ENCODE measurements at regions not wholly inside any gene's neighbourhood (a gene's known extent, or its start where the extent isn't known, plus 50 kb on each side); places are given as distances from the start of the nearest gene placed in this dataset.

DNA sequence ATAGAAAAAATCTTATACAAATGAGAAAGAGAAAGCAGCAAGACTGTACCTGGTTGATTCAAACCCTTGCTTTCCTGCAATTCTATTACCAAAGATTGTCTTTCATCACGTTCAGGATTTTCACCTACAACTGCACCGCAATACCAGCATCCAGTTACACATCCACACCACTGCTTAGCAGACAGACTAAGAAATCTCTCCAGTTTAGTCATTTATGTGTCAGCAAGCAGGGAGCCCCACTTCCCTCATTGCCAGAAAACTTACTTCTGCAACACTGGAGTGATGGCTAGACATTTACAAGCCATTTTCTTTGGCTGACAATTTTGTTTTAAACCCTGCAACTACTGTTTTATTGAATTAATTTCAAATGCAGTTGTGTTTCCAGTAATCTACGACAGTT lies 359.6 kb upstream of the MEOX2 start:
- no peak for DNase-seq

DNA sequence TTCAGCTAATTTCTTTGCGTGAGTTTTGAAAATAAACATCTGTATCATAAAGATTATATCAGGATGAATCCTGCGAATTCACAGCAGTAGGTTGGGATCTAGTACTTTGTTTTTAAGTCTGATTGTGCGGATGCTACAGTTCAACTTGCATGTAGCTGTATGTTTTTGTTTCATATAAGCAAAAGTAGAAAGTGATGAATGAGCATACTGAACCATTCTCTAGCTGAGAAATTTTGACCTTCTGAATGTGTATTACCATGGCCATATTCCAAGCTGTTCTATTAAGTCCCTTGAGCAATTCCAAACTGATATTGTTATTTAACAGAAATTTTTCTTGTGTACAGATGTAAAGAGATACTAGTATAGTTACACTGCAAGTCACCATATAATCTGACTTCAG lies 358.8 kb upstream of the MEOX2 start:
- no peak for DNase-seq

DNA sequence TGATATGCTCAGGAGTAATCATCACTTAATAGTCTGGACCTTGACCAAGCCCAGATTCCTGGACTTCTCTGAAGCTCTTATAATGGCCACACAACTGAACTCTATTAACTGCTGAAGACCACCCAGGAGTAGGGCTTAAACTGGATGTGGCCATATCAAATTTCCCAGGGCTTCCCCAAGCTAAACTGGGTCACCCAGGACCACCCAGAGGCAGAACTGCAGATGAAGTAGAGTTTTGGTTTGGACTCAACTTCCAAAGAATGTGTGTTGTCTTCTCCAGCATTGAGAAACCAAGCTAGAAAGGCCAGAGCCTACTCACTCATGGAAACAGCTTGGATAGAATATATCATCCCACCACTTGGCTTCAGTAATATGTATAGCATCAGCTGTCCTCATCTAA lies 358.2 kb upstream of the MEOX2 start:
- no peak for DNase-seq

DNA sequence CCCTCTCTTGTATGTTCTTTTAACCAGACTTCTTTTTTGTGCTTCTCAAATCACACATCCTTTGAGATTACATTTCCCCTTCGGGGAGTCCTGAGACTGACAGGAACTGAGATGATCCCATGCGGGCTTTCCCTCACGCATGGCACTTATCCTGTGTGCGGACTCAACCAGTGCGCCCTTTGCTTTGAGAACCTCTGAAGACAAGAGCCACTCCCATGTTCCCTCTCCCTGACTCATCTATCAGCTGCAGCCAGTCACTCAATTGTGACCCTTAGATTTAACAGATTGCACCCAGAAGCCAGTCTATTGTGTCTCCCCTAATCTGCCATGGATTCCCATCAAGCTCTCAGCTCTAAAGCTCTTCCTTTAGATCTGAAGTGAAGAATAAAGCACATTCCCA lies 353.9 kb upstream of the MEOX2 start:
- no peak for DNase-seq

DNA sequence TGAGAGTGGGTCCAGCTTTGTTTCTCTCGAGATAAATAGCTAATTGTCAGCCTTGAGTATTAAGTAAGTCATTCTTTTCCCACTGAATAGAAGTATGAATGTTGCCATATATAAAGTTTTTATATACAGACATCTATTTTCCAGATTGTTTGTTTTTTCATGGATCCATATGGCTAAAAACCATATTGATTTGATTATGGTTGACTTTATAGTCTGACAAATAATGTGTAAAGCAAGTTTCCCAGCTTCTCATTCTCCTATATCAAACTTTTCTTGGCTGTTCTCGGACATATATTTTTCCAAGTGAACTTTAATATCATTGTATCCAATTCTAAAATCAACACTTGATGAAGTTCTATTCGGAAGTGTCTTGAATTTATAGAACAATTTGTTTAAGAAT lies 352.4 kb upstream of the MEOX2 start:
- DNase-seq: no peak

DNA sequence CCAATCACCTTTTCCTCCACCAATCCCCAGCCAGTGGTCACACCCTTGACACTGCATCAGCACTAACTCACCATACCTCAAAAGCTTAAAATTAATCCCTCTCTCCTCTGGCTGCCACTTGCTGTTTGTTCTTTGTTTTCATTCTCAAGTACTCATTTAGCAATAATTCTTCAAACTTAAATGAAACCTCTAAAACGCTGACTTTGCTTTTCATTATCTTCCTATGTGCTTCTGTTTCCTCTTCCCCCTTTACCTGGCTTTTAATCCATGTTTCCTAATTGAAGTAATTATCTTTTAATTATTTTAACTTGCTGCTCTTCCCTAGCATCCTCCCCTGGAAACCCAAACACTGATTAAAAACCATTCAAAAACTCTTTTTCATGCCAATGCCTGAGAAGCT lies 348.9 kb upstream of the MEOX2 start:
- DNase-seq: no peak

DNA sequence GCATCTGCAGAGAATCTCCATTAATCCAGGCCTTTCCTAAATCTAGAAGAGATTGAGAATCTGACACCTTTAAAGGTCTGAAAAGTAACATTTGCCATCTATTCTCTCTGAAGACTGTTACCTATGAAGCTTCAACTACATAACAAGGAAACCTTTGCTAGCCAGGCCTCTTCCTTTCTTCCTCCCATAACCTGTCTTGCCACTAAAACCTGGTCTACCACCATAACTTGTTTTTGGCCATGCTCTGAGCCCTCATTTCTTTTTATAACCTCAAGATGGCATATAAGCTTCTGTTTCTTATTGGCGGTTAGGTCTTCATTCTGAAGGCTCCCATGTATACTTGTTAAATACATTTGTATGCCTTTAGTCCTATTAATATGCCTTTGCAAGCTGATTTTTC lies 348.4 kb upstream of the MEOX2 start:
- DNase-seq: no peak

DNA sequence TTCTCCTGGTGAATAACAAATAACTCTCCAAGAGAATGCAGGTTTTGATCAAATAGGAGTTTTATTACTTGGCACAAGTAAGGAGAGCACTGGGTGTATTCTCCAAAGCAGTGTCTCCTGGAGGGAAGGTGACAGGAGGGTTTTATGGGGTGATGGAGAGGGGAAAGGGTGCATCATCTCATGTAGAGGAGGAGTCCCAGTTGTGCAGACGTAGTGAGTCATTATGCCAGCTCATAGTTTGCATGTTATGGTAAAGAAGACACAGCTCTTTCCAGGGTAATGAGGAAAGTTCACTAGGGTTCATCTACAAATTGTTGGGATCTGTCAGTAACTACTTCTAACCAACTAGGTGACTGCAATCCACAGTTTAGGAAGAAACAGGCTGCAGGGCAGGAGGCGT lies 347.9 kb upstream of the MEOX2 start:
- DNase-seq: no peak

DNA sequence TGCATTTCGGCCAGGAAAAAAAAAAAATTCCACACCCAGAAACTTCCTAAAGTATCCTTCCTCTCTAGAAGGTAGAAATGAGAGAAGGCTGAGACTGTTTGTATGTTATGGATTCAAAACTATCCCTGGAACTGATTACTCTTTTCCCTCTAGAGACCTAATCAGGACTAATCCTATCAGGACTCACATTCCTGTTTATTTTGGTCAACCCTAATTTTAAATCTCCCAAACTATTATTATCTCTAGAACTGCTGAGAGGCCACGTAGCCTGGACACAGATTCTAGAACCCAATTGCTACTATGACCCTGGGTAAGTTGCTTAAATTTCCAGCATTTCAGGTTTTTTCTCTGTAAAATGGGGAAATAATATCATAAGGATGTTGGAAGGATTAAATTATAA lies 346.8 kb upstream of the MEOX2 start:
- no peak for DNase-seq

DNA sequence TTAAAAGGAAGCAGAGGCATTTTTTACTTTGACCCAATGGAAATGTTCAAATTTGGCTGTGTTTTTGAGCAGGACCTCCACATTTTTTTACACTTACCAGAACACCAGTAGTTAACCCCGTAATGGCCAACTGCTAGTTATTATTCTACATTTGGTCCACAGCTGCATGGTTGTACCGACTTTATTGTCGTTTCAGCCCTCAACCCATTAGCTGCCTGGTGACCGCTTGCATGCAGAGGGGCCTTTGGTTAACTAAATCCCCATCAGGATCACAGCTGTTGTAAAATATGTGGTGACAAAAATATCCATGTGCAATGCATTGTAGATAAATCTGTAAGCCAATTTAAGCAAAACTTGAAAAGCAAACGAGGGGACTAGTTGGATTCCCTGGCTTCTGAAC lies 342.2 kb upstream of the MEOX2 start:
- no peak for DNase-seq

DNA sequence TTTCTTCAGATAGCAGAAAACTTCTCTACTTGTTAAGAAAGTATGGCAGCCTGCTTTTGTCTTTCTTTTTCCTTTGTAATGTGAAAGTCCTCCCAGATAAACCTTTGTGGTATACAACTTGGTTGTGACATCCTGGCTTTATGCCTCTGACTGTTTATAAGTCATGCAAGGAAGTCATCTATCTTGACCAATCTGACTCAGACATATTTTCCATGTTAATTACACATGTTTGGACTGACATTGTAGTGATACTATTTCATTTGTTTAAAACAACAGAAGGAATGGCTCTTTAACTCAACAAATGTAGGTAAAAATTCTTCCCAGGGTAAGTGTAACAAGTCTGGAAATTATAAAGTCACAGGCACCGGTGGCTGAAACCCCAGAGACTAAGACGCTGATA lies 341.6 kb upstream of the MEOX2 start:
- no peak for DNase-seq

DNA sequence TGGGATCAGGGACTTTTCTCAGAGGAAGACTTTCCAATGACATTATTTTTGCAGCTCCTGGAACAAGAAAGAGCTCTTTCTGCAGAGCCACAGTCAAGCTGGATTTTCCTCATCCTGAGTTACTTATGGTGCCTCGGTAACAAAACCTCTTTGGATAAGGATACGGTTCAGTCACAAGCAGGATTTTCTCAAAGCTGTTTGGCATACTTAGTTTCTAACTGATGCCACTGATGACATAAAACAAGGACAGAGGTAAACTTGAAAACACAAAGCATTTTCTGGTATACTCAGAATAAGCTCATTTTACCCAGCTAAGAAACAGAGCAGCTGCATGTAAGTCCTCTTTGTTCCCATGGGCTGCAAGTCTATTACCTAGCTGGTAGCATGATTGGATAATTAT lies 340.9 kb upstream of the MEOX2 start:
- no peak for DNase-seq

DNA sequence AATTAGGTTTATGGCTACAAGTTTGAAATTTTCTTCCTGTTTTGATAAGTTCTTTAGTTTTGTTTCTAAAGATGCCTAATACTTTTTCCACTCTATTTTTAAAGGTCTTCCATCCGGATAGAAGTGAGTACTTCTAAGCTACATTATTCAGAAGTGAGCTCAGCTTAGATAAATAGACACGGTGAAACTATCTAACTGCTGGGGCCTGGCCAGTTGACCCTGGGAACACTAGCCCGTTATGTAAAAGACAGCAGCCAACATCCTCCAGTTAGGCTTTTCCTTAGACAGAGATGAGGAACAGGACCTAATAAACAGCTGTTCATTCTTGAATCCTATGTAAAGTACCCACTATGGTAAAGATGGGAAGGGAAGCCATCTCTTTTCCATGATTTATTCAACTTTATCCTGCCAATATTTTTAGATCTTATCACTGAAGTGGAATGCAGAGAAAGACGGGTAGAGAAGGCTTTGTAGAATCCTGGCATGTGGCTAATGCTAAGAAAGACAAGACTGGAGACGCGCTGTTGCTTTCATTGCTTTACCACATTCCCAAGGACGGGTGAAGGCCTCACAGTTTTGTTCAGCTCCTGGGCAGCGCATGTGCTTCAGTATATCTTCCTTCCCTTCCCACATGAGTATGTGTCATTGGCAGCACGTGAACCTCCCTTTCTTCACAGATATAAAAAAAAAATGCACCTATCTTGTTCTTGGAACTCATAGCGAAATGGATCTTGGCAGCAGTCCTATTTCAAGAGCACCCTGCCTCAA lies 340.0 kb upstream of the MEOX2 start:
- no peak for DNase-seq

DNA sequence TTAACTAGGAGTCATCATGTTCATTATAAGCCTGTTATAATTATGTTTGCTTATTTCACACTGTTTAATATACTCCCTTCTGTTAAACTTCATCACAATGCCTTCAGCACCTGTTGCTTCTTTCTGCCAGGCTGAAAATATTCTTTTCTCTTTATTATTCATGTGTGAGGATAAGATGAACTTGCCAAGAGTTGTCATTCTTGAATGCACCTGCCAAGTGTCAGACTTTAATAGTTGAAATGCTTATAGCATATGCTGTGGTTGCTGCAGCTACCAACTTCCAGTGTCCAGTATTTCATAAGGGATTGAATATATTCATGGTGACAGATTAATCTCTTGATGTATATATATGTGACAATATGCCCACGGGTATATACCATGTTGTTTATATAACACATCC lies 339.2 kb upstream of the MEOX2 start:
- DNase-seq: peak; percentile 54

DNA sequence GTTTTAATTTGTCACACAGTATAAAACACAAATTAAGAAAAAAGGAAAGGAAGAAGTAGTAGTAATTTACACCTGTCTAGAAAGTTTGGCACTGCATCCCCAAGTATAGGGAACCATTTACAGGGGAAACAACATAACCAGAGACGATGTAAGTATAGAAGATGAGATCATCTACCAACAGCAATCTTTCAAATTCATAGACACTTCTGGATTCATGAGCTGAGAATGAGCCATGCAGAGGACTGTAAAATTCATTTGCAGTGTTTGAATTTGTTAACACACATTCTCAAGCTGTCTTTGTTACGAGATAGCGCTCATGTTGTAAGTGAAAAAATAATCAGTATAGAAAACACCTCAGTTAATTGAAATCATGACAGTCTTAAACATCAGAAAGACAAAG lies 337.0 kb upstream of the MEOX2 start:
- DNase-seq: no peak

DNA sequence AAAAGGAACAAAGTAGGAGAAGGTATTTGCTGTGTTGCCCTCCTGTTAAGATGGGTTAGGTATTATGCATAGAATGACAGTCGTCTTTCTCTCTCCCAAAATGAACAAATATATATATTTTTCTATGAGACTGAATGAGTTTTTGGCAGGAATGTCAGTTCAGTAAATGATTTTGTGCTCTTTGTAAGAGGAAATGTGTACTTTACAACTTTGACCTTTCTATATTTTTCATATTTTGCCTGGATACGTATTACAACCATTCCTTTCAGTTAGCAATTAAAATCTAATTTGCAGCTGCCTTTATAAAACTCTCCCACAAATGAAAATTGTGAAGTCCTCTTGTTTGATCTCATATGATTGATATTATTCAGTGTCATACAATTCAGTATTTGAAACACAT lies 336.6 kb upstream of the MEOX2 start:
- no peak for DNase-seq

DNA sequence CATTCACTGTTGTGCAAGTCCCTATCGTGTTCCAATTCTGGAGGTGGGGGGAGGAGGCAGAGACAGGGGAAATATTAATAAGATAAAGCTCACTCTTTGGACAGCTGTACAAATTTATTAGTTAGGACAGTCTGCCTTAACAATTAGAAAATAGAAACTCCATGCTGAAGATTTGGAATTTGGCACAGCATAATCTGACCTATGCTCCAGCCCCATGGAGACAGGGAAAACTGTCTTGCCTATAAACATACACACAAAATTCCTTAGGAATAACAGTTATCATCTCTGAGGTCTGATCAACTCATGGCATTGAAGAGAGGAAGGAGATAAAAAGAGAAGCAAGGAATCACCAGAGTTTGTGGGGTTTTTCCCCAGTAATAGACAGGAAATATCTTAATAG lies 335.4 kb upstream of the MEOX2 start:
- no peak for DNase-seq

DNA sequence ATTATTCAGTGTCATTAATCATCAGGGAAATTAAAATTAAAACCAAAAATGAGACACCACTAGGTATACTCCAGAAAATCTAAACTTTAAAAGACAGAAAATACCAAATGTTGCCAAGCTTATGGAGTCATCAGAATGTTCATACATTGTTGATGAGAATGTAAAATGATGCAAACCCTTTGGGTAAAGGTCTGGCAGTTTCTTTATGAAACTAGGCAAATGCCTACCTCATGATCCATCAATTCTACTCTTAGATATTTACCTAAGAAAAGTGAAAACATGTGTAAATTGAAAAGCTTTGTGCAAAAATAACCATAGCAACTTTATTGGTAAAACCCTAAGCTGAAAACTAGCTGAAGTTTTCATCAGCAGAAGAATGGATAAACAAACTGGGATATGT lies 329.5 kb upstream of the MEOX2 start:
- DNase-seq: no peak

DNA sequence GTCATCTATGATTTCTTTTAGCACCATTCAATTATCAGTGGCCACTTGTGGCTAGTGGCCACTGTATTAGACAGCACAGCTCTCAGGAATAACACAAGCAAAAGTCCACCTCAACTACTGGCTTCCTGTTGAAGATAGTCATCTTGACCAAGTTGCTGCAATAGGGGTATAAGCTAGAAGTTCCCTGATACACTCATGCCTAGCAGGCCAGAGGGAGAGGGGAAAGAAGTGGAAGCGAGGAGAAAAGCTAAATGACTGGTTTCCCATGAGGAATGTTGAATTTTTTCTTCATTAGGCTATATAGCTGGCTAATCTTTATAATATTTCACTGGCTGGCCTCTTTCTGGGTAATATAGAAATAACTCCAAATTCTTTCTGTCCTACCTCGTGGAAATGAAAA lies 327.5 kb upstream of the MEOX2 start:
- DNase-seq: no peak

DNA sequence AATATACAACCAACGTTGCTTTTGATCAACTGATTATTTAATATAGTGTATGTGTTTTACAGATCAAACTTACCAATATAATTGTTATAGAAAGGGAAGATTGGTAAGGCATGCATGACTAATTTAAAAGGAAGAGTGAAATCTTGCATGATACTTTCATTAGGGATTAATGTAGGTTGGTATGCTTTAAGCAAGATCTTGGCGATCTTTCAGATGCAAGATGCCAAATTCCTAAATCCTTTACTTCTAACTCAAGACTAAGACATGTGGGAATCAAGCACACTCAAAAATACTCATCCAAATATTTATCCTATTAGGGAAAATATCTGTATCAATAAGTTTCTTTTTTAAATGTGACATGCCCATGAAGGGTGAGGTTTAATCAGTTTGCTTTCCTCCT lies 321.4 kb upstream of the MEOX2 start:
- no peak for DNase-seq

DNA sequence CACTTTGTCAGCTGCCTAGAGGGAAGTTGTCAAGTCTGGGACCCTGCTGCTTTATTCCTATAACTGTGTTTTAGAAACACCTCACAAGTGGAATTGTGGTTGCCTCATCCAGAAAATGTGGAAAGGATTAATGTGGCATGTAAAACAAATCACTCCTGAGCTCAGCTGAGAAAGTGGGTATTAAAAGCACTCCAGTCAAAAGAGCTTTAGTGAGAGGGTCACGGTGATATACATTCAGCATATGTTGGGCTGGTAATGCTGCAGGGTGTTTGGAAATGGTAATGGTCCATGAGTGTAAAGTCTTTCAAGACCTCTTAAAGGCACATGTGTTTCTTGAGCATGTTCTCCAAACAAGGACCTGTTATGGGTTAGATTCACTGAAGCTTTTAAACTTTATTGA lies 318.2 kb upstream of the MEOX2 start:
- DNase-seq: no peak

DNA sequence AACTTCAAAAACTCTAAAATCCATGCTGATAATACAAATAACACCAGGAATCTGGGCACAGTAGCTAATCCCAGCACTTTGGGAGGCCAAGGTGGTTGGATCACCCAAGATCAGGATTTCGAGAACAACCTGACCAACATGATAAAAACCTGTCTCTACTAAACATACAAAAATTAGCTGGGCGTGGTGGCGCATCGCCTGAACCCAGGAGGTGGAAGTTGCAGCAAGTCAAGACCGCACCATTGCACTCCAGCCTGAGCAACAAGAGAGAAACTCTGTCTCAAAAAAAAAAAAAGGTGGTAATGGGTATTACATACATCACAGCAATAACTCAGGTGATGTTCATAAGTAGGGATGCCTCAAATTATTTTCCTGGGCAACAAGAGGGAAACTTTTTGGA lies 315.0 kb upstream of the MEOX2 start:
- DNase-seq: no peak

DNA sequence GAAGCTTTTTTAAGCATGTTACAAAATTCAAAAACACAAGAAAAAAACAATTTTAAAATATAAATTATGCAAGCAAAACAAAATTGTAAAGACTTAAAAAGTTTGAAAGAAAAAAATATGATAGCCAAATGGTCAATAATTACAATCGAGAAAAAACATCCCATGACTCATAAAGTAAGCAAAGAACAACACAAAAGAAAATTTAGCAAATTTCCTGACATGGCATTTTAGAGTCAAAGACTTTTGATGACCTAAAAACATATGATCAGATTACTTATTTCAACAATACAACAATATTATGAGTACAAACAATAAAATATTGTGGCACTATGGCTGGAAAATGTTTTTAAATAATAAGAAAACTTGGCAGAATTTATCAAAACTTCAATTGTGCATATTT lies 312.1 kb upstream of the MEOX2 start:
- DNase-seq: no peak

DNA sequence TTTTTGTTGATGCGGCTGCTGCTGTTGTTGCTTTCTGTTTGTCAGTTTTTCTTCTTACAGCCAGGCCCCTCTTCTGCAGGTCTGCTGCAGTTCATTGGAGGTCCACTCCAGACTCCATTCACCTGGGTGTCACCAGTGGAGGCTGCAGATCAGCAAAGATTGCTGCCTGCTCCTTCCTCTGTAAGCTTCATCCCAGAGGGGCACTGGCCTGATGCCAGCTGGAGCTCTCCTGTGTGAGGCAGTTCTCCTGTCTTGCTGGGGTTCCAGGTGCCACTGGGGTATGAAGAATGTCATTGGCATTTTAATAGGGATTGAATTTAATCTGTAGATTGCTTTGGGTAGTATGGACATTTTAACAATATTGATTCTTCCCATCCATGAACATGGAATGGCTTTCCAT lies 308.5 kb upstream of the MEOX2 start:
- DNase-seq: no peak

DNA sequence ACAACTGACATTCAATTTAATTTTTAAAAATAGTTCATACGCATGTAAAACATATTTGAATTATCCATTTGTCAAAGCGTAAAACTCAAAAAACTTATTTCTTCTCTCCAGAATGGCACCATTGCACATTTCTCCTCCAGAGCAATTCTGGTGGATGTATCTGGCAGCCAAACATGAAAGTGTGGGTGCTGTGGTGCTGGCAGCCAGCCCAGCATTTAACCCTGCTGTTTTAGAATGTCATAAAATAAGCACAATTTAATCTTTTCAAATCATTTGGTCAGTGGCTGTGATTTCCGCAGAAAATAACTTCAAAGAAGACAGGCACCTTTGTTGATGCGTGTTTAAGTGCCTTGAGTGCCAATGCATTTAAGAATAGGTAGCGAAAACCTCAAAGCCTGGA lies 302.7 kb upstream of the MEOX2 start:
- DNase-seq: no peak
